Gastrocnemius medialis (tissue), 4 donors: ENCODE measurements at regions not wholly inside any gene's neighbourhood (a gene's known extent, or its start where the extent isn't known, plus 50 kb on each side); places are given as distances from the start of the nearest gene placed in this dataset.
A peak's percentile ranks its signal among the peaks of the same experiment; 100 is the strongest.

Source experiments
- POLR2A ChIP-seq, 2 donors: fragments of 450-650 bp; IDR thresholded peaks; one replicate each; pipeline ENCODE4 v1.6.1; 2017; ENCODE audit warnings: antibody characterized with exemption in 2 of 2, mild to moderate bottlenecking in 2 of 2, moderate library complexity in 2 of 2
- TF ChIP-seq, protein P1 (sequence below), 5 experiments: fragments of 450-650 bp in 3 of 5; fragments of 200-600 bp in 2 of 5; sonication (generic) in 2 of 5; IDR thresholded peaks in 4 of 5; conservative IDR thresholded peaks in 1 of 5; 1 replicate in 4 of 5; 2 replicates in 1 of 5; pipeline ENCODE4 v1.5.1; 2016 to 2019; ENCODE audit warnings: antibody characterized with exemption in 5 of 5, mild to moderate bottlenecking in 3 of 5, moderate library complexity in 3 of 5

DNA sequence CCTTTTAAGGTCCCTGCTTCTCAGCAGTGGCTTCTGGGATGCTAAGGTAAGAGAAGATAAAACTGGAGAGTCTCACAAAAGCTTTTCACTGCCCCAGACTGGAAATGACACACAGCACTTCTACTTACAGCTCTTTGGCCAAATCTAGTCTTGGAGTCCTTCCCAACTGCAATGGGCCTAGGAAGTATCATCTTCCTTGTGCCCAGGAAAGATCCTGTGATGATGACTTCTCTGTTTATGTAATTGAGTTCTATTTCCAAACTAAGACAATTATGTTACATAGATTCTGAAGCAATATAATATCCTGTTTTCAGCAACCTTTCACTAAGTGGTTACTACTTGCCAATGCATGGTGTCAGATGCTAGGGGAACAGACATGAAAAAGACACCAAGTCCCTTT is 234.1 kb downstream of the PTEN start:
- TF ChIP-seq, protein P1, sequence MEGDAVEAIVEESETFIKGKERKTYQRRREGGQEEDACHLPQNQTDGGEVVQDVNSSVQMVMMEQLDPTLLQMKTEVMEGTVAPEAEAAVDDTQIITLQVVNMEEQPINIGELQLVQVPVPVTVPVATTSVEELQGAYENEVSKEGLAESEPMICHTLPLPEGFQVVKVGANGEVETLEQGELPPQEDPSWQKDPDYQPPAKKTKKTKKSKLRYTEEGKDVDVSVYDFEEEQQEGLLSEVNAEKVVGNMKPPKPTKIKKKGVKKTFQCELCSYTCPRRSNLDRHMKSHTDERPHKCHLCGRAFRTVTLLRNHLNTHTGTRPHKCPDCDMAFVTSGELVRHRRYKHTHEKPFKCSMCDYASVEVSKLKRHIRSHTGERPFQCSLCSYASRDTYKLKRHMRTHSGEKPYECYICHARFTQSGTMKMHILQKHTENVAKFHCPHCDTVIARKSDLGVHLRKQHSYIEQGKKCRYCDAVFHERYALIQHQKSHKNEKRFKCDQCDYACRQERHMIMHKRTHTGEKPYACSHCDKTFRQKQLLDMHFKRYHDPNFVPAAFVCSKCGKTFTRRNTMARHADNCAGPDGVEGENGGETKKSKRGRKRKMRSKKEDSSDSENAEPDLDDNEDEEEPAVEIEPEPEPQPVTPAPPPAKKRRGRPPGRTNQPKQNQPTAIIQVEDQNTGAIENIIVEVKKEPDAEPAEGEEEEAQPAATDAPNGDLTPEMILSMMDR (IDR thresholded peaks at IDR 0.05 in 4 of 5, conservative IDR thresholded peaks at IDR 0.05 in 1 of 5): no peak
- TF ChIP-seq POLR2A (IDR thresholded peaks at IDR 0.05): peak in 1 of 2 donors; percentile 19
